Mucosa of stomach (tissue), 1 donor: ENCODE measurements at regions not wholly inside any gene's neighbourhood (a gene's known extent, or its start where the extent isn't known, plus 50 kb on each side); places are given as distances from the start of the nearest gene placed in this dataset.
"Not testable (repeated sequence)": the region's sequence is repeated elsewhere in the genome, so short reads cannot be mapped to it uniquely, and the experiment has no call there.

ENCODE experiments used
- H3K27me3 ChIP-seq: one replicate; pipeline ENCODE4 v1.7.0; 2013; ENCODE audit warnings: mild to moderate bottlenecking, low read length; ENCODE audit not compliant: control insufficient read depth, insufficient read depth
- H3K36me3 ChIP-seq: one replicate; pipeline ENCODE4 v1.7.0; 2013; ENCODE audit warnings: low read length; ENCODE audit not compliant: control insufficient read depth, insufficient read depth
- H3K4me1 ChIP-seq: one replicate; pipeline ENCODE4 v1.7.0; 2013; ENCODE audit warnings: mild to moderate bottlenecking, low read length; ENCODE audit not compliant: control insufficient read depth, insufficient read depth
- H3K4me3 ChIP-seq: one replicate; pipeline ENCODE4 v1.7.0; 2013; ENCODE audit warnings: low read length
- H3K9ac ChIP-seq: one replicate; pipeline ENCODE4 v1.7.0; 2013; ENCODE audit warnings: mild to moderate bottlenecking, low read length, moderate library complexity
- H3K9me3 ChIP-seq: one replicate; pipeline ENCODE4 v1.7.0; 2013; ENCODE audit warnings: mild to moderate bottlenecking, low read length, moderate library complexity; ENCODE audit not compliant: control insufficient read depth
- donor health status: Pancreatic carcinoma.

- Histone ChIP-seq H3K9ac (no peak overlapping the region), H3K4me1 (no peaks in the 10 kb centered on the region), H3K27me3 (no peaks in the 10 kb centered on the region), H3K4me3 (no peak overlapping the region), H3K9me3 (no peaks in the 10 kb centered on the region), H3K36me3 (no peaks in the 10 kb centered on the region)
Measured at GRCh38 chr18:40259115-40259835, 1695.8 kb upstream of the PIK3C3 start.

DNA sequence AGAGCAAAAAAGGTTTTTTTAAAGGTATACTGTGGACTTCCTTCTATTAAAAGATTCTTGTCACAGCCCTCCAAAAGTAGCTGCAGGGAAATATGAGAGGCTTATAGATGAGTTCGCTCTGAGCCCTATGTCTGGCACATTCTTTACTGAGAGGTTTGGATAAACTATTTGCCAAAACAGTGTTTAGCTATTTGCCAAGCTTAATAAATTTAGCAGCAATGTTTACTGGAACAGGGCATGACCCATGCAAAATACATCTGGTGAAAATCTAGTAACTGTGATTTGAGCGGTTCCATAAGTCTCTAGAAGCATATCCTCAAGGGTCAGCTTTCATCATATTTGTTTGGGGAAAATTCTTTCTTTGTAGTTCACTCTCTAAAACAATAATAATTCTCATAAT, 1696.7 kb upstream of the PIK3C3 start:
- H3K9me3 ChIP-seq: no peaks in the 10 kb centered on the region
- no peaks in the 10 kb centered on the region for H3K4me1 ChIP-seq
- no peaks in the 10 kb centered on the region for H3K27me3 ChIP-seq
- H3K4me3 ChIP-seq: no peak overlapping the region
- H3K36me3 ChIP-seq: no peaks in the 10 kb centered on the region
- H3K9ac ChIP-seq: no peak overlapping the region

DNA sequence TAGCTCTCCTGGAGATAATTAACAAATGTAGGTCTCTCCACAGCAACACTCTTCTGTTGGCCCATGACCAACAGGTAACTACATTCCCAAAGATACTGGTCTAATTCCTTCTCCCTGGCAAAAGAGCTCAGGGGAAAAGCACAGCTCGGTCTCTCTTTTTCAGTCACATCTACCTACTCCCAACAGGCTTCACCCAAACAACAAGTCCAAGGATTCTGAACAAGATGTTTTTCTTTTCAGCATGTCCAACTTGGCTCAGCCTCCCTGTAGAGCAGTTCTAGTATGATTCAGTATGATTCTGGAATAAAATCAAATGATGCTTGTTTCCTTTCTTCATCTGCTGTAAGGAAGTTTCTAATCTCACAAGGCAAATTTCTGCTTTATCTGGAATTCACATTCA, 1704.8 kb upstream of the PIK3C3 start:
- Histone ChIP-seq H3K36me3 (no peaks in the 10 kb centered on the region), H3K4me3 (no peak overlapping the region), H3K9me3 (no peaks in the 10 kb centered on the region), H3K9ac (no peak overlapping the region), H3K27me3 (no peaks in the 10 kb centered on the region), H3K4me1 (no peaks in the 10 kb centered on the region)

GRCh38 chr18:40249390-40250080, 1705.5 kb upstream of the PIK3C3 start:
- no peaks in the 10 kb centered on the region for H3K4me1 ChIP-seq
- H3K27me3 ChIP-seq: no peaks in the 10 kb centered on the region
- no peaks in the 10 kb centered on the region for H3K9me3 ChIP-seq
- H3K4me3 ChIP-seq: no peak overlapping the region
- H3K36me3 ChIP-seq: no peaks in the 10 kb centered on the region
- H3K9ac ChIP-seq: no peak overlapping the region

- H3K4me3 ChIP-seq, H3K9ac ChIP-seq, H3K36me3 ChIP-seq, H3K27me3 ChIP-seq, H3K9me3 ChIP-seq, H3K4me1 ChIP-seq: not testable (repeated sequence)
Measured at GRCh38 chr18:40245612-40246011, 1709.4 kb upstream of the PIK3C3 start.

DNA sequence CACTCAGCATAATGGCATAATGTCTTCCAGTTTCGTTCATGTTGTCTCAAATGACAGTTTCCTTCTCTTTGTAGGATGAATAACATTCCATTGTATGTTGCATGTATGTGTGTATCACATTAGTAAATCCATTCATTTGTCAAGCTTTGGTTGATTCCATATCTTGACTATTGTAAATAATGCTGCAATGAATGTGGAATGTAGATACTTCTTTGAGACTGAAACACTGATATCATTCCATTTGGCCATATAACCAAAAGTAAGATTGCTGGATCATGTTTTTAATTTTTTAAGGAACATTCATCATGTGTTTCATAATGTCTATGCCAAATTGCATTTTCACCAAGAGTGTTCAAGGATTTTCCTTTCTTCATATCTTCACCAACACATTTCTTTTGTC, 1711.4 kb upstream of the PIK3C3 start:
- Histone ChIP-seq H3K4me3 (no peak overlapping the region), H3K9me3 (no peaks in the 10 kb centered on the region), H3K4me1 (no peaks in the 10 kb centered on the region), H3K36me3 (no peaks in the 10 kb centered on the region), H3K27me3 (no peaks in the 10 kb centered on the region), H3K9ac (no peak overlapping the region)

GRCh38 chr18:40235836-40236235, 1719.2 kb upstream of the PIK3C3 start:
- Histone ChIP-seq H3K9ac (no peak overlapping the region), H3K36me3 (no peaks in the 10 kb centered on the region), H3K4me3 (no peak overlapping the region), H3K4me1 (no peaks in the 10 kb centered on the region), H3K9me3 (no peaks in the 10 kb centered on the region), H3K27me3 (no peaks in the 10 kb centered on the region)

DNA sequence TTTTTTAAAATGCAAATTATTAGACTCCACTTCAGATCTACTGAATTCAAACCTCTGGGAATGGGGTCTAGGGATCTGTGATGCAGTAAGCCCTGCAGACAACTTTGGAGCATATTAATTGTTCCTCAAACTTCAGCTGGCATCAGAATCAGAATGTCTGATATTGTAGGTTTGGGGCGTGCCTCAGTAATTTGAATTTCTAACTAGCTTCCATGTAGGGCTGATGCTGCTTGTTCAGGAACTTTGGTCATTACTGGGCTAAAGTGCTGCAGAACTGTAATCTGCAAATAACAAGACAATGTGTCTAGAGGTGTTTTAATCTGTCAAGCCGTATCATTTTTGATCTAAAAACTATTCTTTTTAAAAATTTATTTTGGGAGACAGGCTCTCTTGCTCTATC, 1719.7 kb upstream of the PIK3C3 start:
- Histone ChIP-seq H3K4me3 (no peak overlapping the region), H3K27me3 (no peaks in the 10 kb centered on the region), H3K36me3 (no peaks in the 10 kb centered on the region), H3K4me1 (no peaks in the 10 kb centered on the region), H3K9ac (no peak overlapping the region), H3K9me3 (no peaks in the 10 kb centered on the region)

DNA sequence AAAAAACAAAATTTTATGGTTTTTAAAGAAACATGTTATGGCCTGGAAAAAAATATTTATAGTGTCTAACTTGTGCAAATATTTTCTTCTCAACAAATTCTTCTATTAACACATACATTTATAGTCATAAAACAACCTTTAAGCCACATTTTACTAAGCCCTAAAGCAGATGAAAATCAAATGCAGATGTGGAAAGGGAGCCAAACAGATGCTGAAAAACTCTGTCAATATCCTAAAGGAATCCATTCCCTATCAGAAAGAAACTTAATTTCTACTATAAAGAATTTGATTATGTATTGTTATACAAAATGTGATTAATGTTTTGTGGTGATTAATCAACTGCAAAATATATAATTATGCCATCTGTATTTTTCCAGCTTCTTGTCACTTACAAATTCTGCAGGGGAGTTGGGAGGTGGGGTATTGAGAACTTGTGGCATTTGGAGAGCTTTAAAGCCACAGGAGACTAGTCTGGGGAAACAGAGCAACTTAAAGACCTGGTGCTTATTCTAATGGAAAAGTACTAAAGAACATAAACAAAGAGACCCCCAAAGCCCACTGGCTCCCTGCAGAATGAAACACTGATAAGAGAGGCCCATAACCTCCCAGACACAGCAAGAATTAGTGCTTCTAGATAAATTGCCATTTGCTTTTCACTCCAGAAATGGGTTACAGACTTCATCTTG, 1721.0 kb upstream of the PIK3C3 start:
- H3K4me1 ChIP-seq: no peaks in the 10 kb centered on the region
- no peaks in the 10 kb centered on the region for H3K36me3 ChIP-seq
- H3K27me3 ChIP-seq: no peaks in the 10 kb centered on the region
- H3K9ac ChIP-seq: no peak overlapping the region
- no peaks in the 10 kb centered on the region for H3K9me3 ChIP-seq
- H3K4me3 ChIP-seq: no peak overlapping the region

- H3K9ac ChIP-seq: no peak overlapping the region
- H3K4me3 ChIP-seq: no peak overlapping the region
- H3K9me3 ChIP-seq: no peaks in the 10 kb centered on the region
- no peaks in the 10 kb centered on the region for H3K27me3 ChIP-seq
- no peaks in the 10 kb centered on the region for H3K4me1 ChIP-seq
- H3K36me3 ChIP-seq: no peaks in the 10 kb centered on the region
Measured at GRCh38 chr18:40222776-40223175, 1732.3 kb upstream of the PIK3C3 start.

DNA sequence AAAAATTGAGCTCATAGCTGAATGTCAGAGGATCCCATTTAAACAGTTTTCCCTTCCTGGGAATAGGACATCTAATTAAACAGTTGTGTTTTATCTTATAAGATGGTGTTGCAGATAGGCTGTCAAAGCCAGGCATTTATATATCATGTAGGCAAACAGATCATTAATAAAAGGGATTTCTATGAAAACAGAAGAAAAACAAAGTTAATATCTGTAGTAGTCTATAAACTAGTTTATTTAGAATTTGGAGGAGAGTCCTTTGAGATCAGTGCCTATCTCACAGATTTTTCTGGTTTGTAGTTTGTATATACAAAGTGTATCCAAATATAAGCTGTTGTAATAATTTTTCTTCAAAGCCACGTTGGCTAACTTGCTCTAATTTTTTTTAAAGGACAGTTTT, 1738.2 kb upstream of the PIK3C3 start:
- no peaks in the 10 kb centered on the region for H3K27me3 ChIP-seq
- H3K36me3 ChIP-seq: no peaks in the 10 kb centered on the region

DNA sequence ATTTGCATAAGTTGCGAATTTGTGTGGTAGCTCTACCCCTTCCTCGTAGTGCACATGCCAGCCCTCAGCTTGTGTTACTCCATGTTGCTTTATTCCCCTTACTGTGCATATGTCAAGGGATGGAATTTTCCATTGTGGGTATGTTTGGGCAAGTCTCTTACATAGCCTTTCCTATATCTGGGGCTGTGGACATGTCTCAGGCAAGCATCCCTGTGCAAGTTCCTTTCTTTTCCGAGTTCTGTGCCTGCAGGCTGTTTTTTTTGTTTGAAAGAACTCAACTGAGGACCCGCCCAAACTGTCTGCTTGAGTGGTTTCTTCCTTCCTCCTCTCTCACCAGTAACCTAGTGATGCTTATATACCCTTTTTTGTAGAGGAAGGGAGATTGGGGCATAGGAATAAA, 1739.1 kb upstream of the PIK3C3 start:
- Histone ChIP-seq H3K36me3 (no peaks in the 10 kb centered on the region), H3K4me1 (no peaks in the 10 kb centered on the region), H3K9me3 (no peaks in the 10 kb centered on the region), H3K9ac (no peak overlapping the region), H3K27me3 (no peaks in the 10 kb centered on the region), H3K4me3 (no peak overlapping the region)

More for the DNA sequence above, 1738.2 kb upstream of the PIK3C3 start:
- no peaks in the 10 kb centered on the region for H3K9me3 ChIP-seq
- no peak overlapping the region for H3K9ac ChIP-seq
- no peak overlapping the region for H3K4me3 ChIP-seq
- no peaks in the 10 kb centered on the region for H3K4me1 ChIP-seq
